Lung microvascular endothelial cell (primary cell): ENCODE measurements at regions not wholly inside any gene's neighbourhood (a gene's known extent, or its start where the extent isn't known, plus 50 kb on each side); places are given as distances from the start of the nearest gene placed in this dataset.

Source experiments
- DNase-seq, 2 donors: peaks; one replicate each; pipeline versions ENCODE4 v3.0.0 to v3.0.0-alpha.2; 2010; ENCODE audit warnings: low read depth in 2 of 2

DNA sequence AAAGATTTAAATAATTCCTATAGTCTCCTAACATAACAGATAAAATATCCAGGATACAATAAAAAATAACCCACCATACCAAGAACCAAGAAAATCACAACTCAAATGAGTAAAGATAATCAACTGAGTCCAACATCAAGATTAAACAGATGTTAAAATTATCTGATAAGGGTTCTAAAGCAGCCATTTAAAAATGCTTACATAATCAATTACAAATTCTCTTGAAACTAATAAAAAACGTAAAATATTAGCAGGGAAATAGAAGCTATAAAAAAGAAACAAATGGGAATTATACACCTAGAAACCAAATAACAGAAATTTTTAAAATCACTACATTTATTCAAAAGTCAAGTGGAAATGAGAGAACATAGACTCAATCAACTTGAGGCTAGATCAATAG, 297.7 kb upstream of the RAB6C start:
- no peak for DNase-seq

DNA sequence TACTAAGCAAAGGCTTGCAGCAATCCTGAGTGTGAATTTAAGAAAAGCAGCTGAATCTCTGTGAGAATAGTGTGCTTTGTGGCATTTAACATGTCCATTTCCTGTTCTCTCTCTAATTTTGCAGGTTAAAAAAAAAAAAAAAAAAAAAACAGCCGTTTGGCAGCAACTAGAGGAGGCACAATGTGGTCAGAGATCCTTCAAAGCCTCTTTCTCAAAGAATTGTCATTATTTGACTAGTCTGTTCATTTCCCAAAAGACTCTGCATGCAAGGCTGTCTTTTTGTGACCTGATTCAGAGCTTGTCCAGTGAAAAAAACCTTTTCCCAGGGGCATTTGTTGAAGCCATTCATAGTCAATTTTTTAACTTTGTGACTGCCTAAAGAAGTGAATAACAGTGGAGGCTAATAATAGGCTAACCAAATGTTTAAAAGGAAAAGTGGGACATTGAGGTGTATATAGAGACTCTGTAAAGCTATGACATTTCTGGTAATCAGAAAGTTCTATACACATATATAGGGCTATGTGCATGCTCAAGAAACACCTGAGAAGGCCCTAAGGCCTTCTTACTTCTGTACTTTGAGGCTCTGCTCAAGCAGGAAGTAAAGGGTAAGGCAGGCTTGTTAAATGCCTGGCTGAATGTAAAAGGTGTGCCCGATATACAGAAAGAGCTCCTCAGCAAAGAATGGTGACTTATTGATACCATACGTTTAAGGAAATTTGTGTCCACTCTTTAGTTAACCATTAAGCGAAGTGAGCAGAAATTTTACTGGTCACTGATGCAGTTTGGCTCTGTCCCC, 289.6 kb upstream of the RAB6C start:
- DNase-seq, result no peak

DNA sequence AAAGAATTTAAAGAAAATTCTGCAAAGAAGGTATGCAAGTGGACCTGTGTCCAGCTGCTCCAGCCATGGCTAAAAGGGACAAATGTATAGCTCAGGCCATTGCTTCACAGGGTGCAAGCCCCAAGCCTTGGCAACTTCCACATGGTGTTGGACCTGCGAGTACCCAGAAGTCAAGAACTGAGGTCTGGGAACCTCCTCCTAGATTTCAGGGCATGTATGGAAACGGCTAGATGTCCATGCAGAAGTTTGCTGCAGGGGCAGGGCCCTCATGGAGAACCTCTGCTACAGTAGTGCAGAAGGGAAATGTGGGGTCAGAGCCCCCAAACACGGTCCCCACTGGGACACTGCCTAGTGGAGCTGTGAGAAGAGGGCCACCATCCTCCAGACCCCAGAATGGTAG, 284.0 kb upstream of the RAB6C start:
- DNase-seq, result no peak

DNA sequence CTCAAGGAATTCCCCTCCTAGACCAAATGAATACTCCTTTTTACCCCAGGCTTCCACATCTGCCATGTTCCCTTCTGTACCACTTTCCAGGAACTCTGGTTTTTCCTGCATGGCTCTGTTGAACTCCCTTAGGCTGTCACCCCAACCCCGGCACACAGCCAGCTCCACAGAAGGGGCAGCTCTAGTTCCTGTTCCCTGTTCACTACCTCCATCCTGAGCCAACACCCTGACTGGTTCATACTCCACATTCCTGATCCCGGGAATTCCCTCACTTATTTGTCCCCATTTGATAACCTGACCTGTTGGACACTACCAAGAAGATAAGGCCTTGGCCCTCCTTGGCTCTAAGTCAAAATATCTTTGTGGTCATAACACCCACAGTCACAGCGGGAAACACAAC, 280.9 kb upstream of the RAB6C start:
- DNase-seq, result no peak

DNA sequence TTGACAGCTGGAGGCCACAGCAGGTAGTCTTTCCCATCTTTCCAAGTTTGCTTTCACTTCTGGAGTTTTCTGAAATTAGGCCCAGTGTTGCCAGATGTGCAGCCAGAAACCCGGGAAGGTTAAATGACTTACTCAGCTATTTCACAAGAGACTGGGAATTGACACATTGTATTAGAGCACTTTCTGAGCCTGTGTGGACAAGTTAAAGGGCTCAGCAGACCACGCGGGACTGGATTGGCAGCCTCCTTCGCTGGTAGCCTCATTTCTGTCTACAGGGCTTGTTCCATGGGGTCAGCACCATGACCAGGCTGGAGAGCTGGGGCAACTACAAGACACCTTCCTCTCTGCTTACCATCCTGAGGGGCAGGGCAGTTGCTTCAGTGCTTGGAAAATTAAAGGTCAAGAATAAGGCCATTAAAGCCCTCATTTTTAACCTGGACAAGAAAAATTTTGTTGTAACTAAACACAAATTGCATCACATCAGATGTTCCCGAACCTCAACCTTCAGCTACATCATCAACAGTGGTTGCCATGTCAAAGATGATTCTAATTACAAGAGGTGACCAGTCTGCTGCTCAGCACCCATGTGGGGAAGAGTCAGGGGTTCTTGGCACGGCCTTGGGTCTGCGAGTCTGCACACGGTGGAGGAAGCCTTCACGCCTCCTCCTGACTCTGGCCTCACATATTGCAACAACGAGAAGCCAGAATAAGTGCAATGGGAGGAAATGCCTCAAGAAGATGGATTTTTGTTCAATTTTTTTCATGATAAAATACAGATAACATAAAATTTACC, 279.5 kb upstream of the RAB6C start:
- no peak for DNase-seq

DNA sequence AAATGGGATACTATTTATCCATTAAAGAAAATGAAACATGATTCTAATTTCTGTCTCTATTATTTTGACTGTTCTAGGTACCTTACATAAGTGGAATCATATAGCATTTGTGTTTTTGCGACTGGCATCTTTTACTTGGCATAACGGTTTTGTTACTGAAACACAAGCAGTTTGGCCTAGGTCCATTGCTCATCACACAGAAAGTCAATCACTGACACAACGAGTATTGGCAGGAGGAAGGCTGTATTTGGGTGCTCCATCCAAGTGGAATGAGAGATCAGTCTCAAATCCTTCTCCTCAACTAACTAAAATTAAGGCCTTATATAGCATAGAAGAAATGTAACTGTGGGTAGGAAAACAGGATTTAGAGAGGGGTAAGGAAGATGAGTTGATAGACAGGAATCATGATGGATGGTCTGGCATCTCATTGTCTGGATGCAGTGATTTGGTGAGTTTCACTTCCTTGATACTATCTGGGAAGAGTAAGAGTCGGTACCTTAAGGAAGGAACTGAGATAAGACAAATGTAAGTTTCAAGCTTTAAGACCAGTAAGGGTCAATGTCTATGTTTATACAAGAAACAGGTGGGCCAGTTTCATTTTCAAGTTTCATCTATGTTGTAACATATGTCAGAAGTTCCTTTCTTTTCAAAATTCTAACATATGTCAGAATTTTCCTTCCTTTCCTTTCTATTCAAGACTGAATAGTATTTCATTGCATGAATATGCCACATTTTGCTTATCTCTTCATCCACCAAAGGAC, 276.9 kb upstream of the RAB6C start:
- DNase-seq, result no peak

DNA sequence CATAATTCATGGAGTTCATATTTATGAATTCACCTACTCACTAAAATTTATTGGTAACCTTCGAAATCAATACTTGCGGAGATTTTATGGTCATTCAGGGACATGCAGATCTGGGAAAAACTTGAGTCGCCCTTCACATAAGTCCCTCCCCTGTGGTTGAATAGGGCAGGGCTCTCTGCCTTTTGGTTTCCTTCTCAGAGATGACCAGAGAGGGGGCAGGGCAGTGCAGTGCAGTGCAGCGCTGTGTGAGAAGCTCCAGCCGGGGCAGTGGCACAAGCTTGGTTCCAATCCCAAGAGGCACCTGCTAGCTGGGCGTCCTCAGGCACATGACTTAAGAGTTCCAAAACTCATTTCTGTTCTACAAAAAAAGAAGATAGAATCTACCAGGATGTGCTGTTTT, 274.4 kb upstream of the RAB6C start:
- DNase-seq, result no peak

DNA sequence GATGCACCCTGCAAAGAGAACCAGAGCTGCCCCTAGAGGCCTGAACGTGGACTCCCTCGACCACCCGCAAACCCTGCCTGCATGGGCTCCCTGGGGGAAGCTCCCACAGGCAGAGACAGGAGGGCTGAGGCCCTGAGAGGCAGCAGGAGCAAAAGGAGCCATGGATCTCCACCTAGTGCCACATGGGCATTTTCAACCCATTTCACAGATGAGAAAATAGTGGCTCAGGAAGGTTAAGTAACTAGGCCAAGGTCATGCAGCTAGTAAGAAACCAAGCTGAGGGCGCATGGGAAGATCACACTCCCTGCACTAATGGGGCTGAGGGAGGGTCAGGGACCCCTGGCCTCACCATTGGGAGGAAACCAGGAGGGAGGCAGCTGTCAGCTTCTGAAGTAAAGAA, 271.7 kb upstream of the RAB6C start:
- no peak for DNase-seq

DNA sequence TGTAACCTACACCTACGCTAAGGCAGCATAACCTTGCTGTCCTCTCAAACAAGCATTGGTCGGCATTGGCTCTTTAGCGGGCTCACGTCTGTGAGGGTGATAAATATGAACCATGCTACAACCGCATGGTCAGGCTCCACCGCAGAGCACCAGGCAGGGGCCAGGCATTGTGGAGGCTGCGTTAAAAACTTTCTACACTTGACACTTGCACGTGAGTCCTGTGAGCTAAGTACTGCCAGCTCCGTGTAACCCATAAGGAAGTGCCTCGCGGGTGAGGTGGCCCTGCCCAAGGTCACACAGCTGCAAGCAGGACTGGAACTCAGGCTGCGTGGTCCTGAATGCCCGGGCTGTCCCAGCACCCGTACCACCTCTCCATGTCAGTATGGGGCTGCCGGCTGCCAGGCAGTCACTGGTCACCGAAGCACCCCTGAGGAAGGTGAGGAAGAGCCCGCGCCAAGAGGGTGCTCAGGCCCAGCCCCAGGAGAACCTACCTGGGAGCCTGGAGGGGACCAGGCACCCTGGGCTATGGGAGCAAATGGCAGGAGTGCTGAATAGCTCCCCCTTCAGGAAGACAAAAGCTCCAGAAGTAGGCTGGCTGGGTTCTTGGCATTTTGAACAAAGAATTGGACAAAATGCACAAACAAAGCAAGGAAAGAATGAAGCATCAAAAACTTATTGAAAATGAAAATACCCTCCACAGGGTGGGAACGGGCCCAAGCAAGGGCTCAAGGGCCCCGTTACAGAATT, 271.1 kb upstream of the RAB6C start:
- no peak for DNase-seq

DNA sequence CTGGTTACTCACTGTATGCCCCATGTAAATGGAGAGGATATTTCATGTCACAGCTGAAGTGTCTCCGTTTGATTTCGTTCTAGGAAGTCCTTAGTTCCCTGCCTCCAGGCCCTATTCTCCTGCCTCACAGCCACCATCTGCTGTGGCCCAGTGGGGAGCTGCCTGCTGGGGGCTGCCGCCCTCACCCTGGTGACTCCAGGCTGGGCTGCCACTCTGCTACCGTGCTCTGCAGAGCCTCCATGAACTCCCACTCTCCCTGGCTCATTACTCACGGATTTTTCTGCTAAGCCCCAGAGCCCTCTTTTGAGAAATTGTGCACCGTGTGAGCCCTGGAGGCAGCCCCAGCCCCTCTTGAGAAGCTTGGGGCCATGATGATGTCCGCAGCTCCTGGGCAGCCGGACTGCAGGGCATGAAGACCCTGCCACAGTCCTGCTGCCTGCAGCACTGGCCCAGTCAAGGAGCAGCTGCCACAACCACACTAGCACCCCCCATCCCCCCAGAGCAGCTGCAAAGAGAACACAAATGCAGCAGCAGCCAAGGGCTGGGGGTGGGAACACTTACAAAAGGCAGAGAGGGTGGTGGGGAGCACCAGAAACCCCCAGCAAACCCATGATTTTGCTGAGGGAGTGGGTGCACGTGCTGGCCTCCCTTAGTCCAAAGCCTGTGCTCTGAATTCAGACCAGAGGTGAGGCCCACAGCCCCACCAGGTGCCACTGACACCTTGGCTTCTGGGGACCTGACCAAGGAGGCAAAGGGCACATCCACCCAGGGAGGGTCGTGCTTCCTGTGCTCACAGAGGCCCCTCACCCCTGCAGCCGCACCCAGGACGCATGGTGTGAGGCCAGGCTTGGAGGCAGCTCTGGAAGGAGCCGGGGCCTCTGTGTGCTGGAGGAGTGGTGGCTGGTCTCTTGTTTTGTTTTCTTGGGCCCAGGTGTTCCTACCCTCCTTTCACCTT, 270.2 kb upstream of the RAB6C start:
- DNase-seq, result no peak

DNA sequence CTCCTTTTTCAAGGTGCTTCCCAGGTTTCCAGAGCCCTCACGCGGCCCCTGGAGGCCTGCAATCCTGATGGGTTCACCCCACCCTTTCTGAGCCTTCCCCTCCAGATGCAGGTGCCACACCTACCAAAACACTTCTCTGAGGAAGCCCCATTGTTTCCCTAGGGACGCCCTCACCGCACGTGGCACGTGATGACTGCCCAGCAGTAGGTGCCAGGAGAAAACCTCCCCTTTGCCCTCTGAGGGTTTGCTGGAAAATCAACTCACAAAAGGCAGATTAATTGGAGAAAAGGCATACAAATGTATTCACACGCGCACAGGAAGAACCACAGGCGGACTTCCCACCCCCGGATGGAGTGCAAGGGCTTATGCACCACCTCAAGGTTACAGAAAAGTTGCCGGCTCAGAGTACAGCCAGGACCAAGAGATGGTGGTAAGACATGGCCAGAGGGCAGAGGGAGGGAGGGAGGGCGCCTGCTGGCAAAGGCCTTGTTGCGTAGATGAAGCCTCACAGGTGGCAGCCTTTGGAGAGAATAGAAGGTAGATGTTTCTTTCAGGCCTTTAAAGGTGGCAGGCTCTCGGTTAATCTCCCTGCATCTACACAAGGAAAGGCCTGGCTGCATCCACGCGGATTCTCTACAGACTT, 269.4 kb upstream of the RAB6C start:
- no peak for DNase-seq

DNA sequence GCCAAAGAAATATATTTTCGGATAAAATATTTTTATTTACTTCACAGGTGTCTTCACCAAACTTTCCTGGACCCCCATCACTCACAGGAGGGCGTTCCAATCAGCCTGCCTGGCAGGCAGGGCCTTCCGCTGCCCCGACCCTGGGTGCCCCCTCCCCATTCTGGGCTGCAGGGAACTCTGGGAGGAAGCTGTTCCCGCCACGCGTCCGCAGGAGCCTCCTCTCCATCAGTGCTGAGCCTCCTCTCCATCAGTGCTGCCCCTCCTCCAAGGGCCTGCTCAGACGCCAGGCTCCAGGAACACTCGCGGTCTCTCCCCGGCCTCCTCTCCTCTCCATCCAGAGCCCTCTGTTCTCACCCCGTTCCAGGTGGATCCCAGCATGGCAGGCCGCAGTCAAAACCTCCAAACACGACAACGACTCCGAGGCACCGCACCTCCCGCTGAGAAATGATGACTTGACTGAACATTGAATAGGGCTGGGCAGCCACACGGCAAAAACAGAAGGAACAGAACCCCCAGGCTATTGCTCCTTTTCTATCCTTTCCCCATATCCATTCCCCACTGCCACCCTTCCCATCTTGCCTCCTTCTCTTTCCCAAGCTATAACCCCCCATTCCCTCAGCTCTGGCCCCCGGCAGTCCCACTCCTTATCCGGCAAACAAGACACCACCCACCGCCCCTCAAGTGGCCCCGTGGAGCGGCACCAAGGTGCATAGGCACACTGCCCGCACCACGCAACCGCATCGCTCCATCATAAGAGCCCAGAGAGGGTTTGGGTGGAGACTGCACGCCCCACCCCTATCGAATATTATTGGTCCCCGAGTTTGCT, 268.6 kb upstream of the RAB6C start:
- no peak for DNase-seq

DNA sequence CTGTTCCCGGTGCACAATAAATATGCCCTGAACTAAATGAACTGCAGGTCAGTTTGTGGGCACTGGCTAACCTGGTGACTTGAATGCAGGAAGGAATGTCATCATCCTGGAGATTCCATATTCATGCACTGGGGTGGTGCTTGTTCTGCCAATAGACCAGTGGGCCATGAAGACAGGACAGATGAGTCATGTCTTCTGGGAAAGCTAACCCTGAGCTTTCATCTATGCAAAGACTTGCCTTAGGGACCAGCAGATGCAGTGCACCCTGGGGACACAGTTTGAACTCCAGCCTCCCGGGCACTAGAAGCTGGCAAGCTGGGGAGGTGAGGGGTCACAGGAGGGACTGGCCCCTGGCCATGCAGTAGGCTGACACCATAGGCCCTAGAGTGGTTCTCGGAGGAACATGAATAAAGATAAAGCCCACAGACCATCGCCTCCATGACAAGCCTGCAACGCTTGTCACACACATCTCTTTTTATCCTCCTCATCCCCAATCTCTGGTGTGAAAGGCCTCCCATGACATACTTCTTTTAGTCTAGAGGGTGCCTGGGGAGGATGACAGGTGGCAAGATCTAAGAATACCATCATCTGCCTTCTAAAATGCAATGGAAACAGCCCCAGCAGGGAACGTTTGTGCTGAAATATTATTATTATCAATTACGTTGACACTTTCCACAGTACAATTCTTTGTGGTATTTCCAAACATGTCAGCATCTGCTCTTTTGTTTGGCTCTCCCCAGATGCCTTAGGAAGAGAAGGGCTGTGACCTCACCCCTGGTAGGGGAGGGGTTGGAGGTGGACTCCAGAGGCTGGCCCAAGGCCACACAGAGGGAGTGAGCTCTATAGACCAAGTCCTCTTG, 267.4 kb upstream of the RAB6C start:
- no peak for DNase-seq

DNA sequence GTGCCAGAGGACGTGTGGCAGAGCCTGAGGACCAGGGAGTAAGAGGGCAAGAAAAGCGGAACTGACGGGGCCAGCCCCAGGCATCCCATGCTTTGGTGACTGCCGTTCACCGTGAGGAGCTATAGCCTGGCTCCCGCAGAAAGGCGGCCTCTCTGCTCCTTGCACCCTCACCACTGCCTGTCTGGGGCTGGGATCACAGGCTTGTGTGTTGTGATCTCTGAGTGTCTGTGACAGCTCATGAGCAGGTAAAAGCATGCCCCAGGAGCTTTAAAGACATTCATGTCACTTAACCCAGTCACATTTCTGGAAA, 266.8 kb upstream of the RAB6C start:
- DNase-seq, result no peak

DNA sequence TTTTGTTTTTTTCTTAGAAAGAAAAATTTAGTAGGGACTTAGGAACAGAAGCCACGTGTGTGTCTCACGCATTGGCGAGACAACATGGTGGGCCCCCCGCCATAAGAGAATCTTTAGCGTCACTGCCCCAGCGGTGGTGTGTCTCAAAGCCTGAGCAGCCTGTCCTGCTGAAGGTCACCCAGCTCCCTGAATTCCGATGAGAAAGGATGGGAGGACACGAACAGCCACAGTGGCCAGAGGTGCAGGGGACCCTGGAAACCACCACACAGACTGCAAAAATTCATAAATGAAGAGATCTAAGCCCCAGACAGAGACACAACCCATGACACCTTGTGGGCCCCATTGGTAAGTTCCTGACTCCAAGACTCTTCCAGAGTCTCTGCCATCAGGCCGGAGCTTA, 266.1 kb upstream of the RAB6C start:
- DNase-seq, result no peak

DNA sequence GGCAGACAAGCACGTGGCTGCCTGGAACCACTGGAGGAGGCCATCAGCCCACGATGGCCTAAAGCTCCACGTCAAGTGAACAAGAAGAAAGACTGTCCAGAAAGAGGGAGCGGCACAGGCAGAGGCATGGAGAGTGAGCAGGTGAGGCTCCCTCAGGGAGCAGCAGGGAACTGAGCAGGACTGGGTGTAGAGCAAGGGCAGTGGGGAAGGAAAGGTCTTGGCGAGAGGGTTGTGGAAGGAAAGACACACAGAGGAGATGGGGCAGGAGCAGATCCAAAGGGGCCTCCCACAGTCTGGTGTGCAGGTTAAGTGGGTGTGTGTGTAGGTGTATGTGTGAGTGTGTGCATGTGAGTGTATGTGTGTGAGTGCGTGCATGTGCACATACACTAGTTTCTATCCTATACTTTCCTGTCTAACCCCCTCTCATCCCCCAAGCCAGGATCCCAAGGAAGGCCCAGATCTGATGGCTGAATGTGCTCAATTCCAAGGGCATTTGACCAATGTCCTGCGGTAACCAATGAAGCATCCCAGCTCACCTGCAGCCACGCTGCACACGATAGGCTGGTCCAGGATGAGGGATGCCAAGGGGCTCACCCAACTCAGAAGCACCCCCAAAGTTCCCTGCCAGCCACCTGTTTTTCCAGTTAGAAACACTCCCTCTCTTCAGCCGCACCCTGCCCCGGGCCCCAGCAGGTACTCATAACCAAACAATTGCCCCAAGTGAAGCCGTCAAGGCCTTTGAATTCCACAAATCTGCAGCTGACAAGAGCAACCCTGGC, 262.5 kb upstream of the RAB6C start:
- DNase-seq, result no peak

DNA sequence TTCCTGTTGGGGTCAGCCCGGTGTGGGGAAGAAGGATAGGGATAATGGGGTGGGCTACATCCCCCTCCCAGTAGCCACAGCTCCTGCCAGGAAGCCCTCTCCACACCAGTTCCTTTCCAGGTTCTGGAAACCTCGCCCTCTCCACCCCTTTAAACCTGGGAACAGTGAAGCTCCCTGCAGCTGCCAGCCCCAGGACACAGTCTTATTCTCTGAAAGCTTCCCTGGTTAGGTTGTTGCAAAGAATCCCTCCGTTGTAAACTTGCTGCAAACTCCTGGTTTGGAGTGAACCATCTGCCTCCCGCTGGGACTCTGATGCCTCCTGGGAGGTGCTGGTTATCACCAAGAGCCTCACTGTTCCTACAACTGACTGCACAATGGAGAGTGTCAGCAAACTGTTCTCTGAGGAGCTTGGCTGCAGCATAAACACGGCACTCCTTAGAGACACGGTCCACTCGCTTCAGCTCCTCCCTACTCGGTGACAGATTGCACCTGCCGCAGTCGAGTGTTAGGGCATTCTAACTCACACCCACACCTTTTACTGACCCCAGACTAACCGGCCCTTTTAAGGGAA, 261.8 kb upstream of the RAB6C start:
- no peak for DNase-seq
